Activated CD4-positive, alpha-beta T cell treated with anti-CD3 and anti-CD28 coated beads for 4 hours (primary cell): ENCODE measurements at regions not wholly inside any gene's neighbourhood (a gene's known extent, or its start where the extent isn't known, plus 50 kb on each side); places are given as distances from the start of the nearest gene placed in this dataset.

Source experiments
- DNase-seq, 2 donors: peaks; one replicate each; pipeline ENCODE4 v3.0.0-alpha.2; 2020

DNA sequence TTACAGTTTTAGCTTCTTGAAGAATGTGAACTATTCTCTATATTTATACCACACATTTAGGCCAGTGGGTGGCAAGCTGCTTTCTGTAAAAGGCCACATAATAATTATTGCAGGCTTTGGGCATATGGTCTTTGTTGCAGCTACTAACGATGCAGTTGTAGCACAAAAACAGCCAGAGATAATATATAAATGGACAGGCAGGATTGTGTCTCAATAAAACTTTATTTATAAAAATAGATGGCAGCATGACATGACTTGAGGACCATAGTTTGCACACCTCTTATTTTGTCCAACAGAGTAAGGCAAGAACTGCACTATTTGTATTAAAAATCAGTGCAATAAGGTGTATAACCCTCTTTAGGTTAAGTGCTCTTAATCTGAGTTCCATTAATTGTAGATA lies 415.0 kb downstream of the ANXA1 start:
- no peak for DNase-seq

DNA sequence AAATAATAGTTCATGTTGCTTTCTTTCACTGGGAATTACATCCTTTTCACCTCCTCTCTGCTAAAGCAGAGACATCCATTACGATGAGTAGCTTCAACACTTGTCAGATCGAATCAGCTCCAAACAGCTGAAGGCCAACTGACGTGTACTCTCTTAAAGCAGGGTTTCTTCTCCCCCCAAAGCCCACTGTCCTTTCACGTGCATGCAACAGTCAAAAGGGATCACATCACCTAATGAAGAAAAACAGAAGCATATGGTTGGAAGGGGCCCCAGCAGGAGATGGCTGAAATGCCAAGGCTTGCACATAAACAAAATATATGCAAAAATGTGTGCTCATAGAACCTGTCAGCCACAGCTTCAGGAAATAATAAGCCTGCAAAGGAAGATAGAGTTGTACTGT lies 421.6 kb downstream of the ANXA1 start:
- DNase-seq: no peak

DNA sequence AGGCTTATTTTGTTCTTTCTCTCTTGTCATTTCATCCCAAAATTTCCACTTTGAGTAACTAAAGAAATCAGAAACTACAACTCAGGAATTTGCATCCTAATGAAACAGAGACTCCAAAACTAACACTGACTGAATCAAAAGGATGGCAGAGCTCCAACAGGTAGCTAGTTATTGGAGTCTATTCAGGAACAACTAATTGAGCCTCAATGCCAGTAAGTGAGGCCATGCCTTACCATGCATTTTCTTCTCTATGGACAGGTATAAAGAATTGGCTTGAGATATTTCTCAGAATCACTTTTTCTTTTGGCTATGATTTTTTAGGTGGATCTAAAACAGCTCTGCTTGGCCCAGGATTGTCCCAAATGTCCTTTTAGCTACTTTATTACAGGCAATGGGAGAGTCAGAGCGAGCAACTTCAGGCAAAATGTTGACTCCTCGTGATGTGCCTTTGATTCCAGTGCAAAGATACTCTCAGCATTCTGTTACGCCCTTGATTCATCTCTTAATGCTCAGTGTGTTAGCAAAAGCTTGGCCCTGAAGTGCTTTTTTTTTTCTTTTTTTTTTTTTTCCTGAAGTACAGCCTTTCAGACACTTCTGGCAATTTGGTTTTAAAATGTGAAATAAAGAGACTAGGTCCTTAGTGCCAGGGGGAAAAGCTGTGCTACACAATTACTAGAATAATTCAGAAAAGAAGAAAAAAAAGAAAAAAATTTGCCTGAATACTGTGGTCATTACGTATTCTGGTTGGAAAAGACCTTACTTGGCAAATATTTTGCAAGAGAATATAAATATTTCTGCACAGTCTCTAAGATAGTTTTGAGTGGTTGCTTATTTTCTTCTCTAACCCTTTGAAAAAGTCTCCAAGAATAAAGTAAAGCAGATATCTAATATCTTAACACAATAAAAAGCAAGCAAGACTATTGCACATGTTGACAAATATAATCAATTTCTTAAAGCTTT lies 423.7 kb downstream of the ANXA1 start:
- DNase-seq: no peak

DNA sequence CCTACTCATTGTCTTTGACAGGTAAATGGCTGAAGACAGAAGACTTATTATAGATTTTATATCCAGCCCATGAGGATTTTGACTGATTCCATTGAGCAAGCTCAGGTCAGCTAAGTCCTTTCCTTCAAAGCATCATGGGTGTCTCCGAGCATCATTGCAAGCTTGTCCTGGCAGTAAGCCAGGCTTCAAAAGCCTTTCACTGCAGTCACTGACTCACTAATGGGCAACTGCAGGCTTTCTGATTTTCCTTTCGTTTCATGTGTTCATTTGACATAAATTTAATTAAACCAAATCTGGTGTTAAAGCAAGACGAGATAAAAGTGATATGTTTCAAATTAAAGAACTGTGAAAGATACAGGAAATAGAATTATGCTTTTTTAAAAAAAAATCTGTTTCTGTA lies 426.2 kb downstream of the ANXA1 start:
- no peak for DNase-seq

DNA sequence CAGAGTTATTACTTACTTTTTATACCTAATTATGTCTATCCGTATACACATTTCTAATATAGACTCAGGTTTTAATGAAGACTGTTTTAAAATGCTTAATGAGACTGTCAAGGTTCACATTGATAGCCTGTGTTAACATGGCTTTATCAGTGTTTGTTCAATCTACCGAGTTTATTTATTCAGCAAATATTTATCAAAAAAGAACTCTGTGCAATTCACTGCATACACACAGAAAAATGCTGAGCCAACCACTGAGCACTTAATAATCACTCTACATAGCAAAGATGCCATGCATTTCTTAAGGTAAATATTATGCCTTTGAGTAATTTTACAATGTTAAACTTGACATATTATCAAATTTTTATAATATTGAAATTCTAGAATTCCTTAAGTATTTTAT lies 428.2 kb downstream of the ANXA1 start:
- DNase-seq: no peak

DNA sequence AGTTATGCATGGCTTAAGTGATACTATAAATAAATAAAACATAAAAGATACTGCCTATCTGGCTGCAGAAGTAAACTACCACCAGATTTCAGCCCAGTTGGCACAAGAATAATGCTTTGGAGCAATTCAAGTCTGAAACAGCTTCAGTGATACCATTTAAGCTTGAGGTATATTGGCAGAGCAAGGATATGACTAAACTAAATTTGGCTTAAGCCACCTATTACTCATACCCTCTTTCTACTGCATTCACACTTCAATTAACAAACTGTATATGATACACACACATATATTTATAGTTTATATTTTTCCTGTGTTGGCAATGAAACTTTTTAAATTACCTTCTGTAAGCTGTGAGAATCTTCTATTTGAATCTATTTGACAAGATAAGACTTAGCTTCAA lies 431.9 kb downstream of the ANXA1 start:
- no peak for DNase-seq

DNA sequence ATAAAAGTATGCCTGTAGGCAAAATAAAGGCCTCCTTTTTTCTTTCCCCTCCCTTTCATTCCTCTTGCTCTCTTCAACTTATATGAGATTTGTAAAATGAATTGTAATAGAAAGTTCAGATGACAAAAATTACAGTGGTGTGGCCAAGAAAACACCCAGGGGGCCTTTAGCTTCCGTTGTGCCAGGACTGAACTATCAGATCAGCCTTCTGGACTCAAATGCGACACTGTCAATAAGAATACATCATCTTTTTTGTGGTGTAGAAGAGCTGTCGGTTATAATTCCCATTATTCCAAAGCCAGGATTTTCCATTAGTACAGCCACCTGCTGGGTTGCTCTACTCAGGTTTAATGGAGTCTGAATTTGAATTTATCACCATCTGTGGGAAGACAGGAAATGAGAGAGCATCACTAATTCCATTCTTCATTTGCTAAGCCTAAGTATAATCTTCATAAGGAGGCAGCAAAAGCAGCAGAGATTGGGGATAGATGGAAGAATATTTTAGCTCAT lies 443.4 kb downstream of the ANXA1 start:
- DNase-seq: no peak

DNA sequence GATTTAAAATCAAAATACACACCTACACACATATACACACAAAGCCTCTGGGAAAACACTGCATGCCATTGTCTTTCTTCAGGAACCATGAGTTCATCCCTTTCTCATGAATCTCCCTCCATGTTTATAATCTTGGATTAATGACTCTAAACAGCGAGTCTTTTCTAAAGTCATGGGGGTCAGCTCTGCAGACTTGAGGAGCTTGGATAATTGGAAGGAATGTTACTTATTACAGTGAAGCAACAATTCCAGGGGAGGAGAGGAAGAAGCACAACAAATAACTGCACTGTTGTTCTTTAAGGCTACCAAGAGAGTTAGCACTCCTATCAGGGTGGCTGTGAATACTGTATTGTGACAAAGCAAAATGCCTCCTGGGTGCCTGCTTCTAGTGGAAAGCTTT lies 444.7 kb downstream of the ANXA1 start:
- no peak for DNase-seq

DNA sequence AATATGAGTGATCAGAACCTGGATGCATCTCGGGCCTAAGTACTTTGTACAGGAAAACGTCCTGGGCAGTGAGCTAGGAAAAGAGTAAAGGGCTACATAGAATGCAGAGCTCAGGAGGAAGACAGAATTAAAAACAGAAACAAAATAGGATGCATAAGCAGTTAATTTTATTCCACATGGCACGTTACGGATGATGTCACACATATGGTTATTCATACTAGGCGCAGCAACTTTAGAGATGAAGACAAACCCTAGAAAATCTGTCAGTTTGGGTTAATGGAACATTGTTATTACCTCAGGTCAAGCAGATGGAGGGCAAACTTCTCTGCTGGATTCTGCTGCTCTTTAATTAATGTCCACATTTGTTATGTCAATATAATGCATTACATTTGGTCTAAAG lies 445.4 kb downstream of the ANXA1 start:
- no peak for DNase-seq

DNA sequence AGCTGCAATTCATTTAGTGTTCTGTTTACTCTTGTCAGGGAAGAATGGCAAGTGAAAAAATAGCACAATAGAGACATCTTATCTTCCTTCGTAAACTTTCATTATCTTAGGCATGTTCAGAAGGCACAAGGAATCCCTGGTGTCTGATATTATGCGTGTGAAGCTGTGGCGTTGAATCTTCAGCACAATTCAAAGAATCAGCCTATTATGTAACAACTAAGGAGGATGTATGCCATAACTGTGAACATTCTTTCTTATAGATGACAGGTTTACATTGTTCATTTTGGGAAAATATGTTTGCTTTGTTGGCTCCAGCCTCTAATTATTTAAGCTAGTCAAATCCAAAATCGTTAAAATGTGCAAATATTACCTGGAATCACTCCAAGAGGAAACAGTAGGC lies 446.1 kb downstream of the ANXA1 start:
- no peak for DNase-seq

DNA sequence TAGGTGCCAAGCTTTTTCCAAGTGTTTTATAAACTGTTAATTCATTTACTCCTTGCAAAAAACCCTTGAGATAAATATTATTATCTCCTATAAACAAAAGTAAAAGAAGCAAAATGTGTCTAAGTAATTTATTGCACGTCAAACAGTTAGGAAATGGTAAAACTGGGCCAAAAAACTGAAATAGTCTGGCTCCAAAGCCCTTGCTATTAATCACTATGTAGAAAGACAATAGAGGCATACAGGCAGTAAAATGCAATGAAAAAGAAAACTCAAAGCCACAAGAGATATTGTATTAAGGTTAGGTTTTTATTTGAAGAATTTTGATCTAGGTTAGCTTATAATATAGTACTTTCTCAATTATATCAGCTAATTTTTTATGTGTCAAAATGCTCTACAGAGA lies 457.7 kb downstream of the ANXA1 start:
- no peak for DNase-seq

DNA sequence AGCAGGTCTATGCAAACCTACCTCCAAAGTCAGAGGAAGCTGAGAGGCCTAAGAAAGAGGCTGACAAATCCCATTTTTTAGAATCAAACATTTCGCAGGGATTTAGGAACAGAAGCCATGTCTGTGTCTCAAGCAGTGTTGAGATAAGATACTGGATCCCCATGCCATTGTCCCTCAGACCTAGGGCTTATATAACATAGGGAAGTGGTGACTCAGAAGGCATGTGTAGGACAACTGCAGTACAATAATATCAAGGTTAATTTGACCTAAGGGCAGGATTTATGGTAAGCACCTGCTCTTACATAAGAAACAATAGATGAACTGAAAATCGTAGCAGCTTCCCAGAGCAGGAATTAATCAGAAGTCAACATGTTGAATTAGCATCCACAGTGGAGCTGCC lies 459.4 kb downstream of the ANXA1 start:
- DNase-seq: no peak

DNA sequence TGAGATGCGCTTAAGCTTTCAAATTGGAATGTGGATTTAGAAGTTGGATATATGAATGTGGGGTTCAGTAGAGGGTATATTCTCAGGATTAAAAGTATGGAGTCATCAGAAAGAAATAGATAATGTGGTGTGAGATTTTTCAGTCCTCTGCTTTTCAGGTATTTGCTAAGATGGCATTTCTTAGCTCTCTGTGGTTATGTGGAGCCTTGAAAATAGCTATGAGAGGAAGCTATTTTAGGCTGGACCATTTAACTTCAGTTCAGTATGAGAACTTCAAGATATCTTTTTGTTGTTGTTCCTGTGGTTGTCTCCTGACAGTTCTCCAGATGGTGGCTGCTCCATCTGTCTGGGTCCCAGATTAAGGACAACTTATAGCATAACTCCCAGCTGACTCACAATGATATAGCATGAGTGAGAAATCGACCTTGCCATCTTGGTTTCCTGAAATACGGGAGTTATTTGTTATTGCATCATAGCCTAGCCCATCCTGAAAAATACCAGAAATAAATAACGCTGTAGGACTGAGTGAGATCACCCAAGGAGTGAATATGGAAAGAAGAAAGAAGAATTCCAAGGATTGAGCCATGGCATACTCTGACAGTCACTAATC lies 461.5 kb downstream of the ANXA1 start:
- no peak for DNase-seq

DNA sequence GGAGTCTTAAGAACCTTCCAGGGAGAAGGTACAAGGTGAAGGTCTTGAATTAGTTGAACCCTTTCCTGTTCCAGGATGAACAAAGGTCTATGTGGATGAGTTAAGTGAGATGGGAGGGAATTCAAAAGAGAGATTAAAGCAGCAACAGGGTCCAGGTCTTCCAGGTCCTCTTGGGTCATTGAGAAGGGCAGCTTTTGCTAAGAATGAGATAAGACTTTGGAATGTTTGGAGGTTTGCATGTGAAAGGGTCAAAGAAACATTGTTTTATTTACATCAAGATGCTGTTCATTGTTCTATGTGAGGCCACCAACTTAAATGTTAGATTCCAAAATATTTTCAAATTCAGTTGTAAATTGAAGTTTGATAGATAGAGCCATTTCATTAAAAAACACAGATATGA lies 463.9 kb downstream of the ANXA1 start:
- DNase-seq: no peak

DNA sequence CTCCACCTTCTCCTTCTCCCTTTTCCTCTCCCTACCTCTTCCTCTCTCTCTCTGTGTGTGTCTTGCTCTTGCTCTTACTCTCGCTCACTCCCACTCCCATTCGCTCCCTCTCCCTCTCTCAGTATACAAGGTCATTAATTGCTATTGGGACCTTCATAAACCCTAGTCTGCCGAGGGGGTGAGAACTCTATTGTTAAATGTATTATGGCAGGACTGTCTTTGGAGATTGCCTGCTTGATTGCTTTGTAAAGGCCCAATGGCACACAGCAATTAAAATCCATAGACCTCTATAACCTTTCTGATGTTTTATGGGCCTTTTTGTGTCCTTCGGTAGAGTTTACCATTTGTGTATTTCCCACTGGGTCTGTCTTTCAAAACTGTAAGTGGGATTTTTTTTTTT lies 465.9 kb downstream of the ANXA1 start:
- no peak for DNase-seq

DNA sequence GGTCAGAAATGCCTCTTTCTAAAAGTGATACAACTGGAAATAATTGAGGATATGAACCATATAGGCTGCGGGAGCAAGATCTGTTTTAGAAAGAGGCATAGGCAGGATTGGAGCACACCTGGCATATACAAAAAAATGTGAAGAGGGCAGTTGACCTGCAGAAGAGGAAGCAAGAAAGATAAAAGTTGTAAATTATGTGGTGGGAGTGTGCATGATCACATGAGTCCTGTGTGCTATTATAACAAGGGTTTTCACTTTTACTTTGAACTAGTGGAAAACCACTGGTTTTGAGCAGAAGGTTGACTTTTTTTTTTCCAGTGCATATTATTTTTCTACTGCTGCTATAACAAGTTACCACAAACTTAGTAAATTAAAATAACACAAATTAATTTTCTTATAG lies 489.3 kb downstream of the ANXA1 start:
- no peak for DNase-seq

DNA sequence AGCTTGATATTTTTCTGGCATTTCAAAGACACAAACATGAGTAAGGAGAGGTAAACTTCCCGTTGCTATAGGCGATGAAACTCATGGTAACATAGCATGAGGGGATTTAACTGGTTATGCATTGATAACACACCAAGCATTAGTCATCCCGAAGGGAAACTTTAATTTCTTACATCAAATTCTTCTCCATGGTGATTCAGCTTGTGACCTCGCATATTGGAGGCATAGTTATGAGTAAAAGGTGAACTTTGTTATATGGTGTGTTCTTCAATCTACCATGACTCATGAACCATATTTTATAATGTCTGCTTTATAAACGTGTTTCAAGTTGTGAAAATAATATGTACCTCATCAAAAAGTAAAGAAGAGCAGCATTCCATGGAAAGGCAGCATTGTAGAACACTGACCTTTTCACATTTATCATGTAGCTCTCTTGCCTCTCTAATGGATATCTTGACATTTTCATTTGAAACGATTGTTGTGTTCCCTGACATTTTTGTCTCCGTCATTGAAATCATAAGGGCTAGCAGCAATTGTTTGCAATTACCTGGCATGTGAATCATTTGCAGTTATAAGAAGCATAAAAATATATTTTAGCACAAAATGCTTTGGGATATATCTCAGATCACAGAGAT lies 491.8 kb downstream of the ANXA1 start:
- no peak for DNase-seq

DNA sequence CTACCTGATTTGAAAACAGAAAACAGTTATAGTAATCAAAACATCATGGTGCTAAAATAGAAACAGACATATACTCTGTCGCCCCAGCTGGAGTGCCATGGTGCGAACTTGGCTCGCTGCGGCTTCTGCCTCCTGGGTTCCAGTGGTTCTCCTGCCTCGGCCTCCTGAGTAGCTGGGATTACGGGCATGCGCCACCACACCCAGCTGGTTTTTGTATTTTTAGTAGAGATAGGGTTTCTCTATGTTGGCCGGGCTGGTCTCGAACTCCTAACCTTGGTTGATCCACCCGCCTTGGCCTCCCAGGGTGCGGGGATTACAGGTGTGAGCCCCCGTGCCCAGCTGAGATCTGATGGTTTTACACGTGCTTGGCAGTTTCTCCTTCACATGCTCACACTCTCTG lies 495.9 kb downstream of the ANXA1 start:
- no peak for DNase-seq

DNA sequence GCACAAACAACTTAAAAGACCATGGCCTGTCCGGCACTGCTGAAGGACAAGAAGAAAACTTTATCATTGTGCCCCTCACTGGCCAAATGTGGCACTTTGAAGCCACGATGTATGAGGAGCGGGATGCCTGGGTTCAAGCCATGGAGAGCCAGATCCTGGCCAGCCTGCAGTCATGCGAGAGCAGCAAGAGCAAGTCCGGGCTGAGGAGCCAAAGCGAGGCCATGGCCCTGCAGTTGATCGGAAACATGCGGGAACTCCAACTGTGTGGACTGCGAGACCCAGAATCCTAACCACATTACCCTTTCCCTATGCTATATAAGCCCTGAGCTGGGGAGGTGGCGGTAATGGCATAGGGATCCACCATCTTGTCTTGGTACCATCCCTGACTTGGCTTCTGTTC lies 497.9 kb downstream of the ANXA1 start:
- no peak for DNase-seq

DNA sequence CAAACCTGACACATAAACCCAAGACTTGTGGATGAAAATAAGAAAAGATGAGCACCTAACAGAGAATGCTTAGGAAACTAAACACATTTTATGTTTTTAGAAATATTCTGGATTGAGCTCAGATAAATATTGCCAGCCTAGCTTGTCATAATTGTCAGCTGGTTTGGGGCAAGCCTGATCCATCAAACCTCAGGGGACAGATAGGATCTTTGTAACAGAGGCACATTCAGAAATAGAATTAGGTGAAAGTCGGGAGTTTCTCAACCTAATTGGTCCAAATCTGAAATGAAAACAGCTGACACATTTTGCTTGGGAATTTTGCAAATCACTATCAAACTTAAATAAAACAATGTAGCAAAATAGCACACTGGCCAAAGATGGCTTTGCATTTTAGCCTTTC lies 503.7 kb downstream of the ANXA1 start:
- DNase-seq: no peak

DNA sequence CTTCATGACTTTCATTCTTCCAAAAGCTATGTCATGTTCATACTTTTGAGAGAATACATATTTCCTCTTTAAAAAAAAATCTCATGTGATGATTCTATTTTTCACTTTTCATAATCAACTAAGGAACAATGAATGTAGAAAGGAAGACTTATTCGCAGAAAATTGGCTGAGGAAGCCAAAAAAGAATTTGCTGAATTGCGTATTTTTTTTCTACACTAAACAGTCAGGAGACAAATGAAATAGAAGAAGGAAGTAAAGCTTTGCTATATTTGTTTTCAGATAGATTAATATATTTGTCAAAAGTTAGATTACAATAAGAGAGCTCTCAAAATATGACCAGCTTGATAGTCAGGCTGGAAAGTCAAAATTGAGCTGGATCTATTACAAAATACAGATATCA lies 504.2 kb downstream of the ANXA1 start:
- DNase-seq: no peak

DNA sequence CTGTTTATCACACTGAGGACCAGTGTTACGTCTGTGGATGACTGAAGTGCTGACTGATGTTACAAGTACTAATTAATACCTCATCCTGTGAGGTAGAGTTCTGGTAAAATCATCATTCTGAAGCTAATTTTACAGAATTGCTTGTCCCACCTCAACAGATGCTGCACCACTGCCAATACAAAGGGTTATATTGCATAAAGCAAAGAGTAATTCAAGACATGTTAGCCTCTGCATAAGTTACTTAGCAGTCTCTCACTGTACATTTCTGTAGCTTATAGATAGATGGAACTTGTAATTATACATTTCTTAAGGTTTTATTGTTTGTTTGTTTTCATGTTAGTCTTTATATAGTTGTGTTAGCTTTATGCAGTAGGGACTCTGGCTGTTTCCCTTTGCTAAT lies 513.6 kb downstream of the ANXA1 start:
- no peak for DNase-seq

DNA sequence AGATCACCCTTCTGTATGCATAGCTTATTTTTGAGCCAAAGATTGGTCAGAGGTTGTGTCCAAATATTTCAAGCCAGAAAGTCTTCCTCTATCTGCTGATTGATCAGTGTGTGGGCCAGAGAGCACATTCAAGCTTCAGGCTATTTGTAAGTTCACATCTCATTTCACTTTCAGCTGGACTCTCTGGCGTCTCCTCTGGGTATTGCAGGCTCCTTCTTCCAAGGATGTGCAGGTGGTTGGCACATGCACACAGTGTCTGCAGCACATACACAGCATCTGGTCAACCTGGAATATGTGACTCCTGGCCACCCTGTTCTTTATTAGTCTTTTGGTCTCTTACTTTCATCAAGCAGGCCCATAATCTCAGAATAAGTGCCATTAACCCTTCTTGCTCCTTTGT lies 516.1 kb downstream of the ANXA1 start:
- DNase-seq: no peak

DNA sequence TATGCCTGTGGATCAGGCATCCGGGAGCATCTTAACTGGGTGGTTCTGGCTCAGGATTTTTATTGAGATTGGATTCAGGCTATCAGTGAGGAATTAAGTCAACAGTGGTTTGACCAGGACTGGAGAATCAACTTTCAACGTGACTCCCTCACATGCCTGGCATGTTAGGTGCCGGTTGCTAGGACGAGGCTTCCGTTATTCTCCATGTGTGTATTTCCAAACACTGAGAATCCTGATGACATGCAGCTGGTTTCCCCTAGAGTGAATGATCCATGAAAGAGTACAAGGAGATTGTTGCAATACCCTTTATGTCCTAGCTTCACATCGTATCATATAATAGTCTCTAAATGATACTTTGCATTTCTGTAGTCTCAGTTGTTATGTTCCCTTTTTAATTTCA lies 529.2 kb downstream of the ANXA1 start:
- DNase-seq: no peak
